DOHH2 (cell line): ENCODE measurements at regions not wholly inside any gene's neighbourhood (a gene's known extent, or its start where the extent isn't known, plus 50 kb on each side); places are given as distances from the start of the nearest gene placed in this dataset.

ENCODE experiments used
- H3F3A ChIP-seq: fragments of 200-600 bp; sonication (generic), shearing (Covaris generic); 2 replicates; pipeline ENCODE4 v1.6.0; 2016; ENCODE audit warnings: antibody characterized with exemption, mild to moderate bottlenecking; ENCODE audit not compliant: control insufficient read depth, insufficient read depth
- H3K27ac ChIP-seq: fragments of 200-600 bp; sonication (generic); 2 replicates; pipeline ENCODE4 v1.5.1; 2014; ENCODE audit warnings: low read depth, mild to moderate bottlenecking, low read length, moderate library complexity
- H3K27me3 ChIP-seq: fragments of 200-600 bp; sonication (generic); 2 replicates; pipeline ENCODE4 v1.6.1; 2014; ENCODE audit warnings: mild to moderate bottlenecking, low read length, mixed read lengths; ENCODE audit not compliant: control insufficient read depth
- H3K36me3 ChIP-seq: fragments of 200-600 bp; sonication (generic); 2 replicates; pipeline ENCODE4 v1.6.1; 2014; ENCODE audit warnings: mild to moderate bottlenecking, low read length, moderate library complexity, mixed read lengths; ENCODE audit not compliant: control insufficient read depth
- H3K4me1 ChIP-seq: fragments of 200-600 bp; sonication (generic); 2 replicates; pipeline ENCODE4 v1.6.1; 2014; ENCODE audit warnings: mild to moderate bottlenecking, low read length, mixed read lengths; ENCODE audit not compliant: control insufficient read depth
- H3K4me2 ChIP-seq: fragments of 200-600 bp; sonication (generic); 2 replicates; pipeline ENCODE4 v1.6.0; 2014; ENCODE audit warnings: mild to moderate bottlenecking, low read length, moderate library complexity
- H3K4me3 ChIP-seq: fragments of 200-600 bp; sonication (generic); 2 replicates; pipeline ENCODE4 v1.5.1; 2014; ENCODE audit warnings: mild to moderate bottlenecking, low read length, mixed read lengths
- H3K79me2 ChIP-seq: fragments of 200-600 bp; sonication (generic); 2 replicates; pipeline ENCODE4 v1.6.1; 2014; ENCODE audit warnings: mild to moderate bottlenecking, low read length, mixed read lengths; ENCODE audit not compliant: control insufficient read depth
- H3K9me2 ChIP-seq: fragments of 200-600 bp; sonication (generic); replicated peaks from 2 replicates; pipeline ENCODE4 v1.6.1; 2014; ENCODE audit warnings: mild to moderate bottlenecking, low read length, mixed read lengths; ENCODE audit not compliant: control insufficient read depth
- H3K9me3 ChIP-seq: fragments of 200-600 bp; sonication (generic); 2 replicates; pipeline ENCODE4 v1.6.1; 2014; ENCODE audit warnings: antibody characterized with exemption, low read length, mixed read lengths; ENCODE audit not compliant: control insufficient read depth, insufficient read depth
- H4K20me1 ChIP-seq: fragments of 200-600 bp; sonication (generic); 2 replicates; pipeline ENCODE4 v1.6.0; 2014; ENCODE audit warnings: low read depth, mild to moderate bottlenecking, antibody characterized with exemption, low read length, moderate library complexity; ENCODE audit not compliant: control insufficient read depth, insufficient read depth
- CTCF ChIP-seq: fragments of 200-600 bp; sonication (generic); IDR thresholded peaks from one replicate; pipeline ENCODE4 v1.5.1; 2014; ENCODE audit warnings: antibody characterized with exemption, mild to moderate bottlenecking, low read depth, low read length; ENCODE audit not compliant: poor library complexity, severe bottlenecking
- EZH2phosphoT487 ChIP-seq: fragments of 200-600 bp; sonication (generic); IDR thresholded peaks from 2 replicates; pipeline ENCODE4 v1.6.1; 2017; ENCODE audit warnings: borderline replicate concordance, mild to moderate bottlenecking, antibody characterized with exemption, low read length, moderate library complexity, mixed read lengths

- Histone ChIP-seq H3K27ac (no peak overlapping the region), H3K79me2 (no peaks in the 10 kb centered on the region), H3K4me2 (no peak overlapping the region), H3K9me3 (no peaks in the 10 kb centered on the region), H4K20me1 (no peaks in the 10 kb centered on the region), H3K9me2 (no peaks in the 10 kb centered on the region), H3K4me3 (no peak overlapping the region), H3K27me3 (no peaks in the 10 kb centered on the region), H3K4me1 (no peaks in the 10 kb centered on the region), H3K36me3 (no peaks in the 10 kb centered on the region), H3F3A (no peaks in the 10 kb centered on the region)
- TF ChIP-seq CTCF (no peak), EZH2phosphoT487 (no peak)
Observed at GRCh38 chr4:111676533-111676932, 468.7 kb upstream of the FAM241A start.

GRCh38 chr4:111678479-111678878 is 466.8 kb upstream of the FAM241A start:
- Histone ChIP-seq H3K27me3 (no peaks in the 10 kb centered on the region), H3K4me1 (no peaks in the 10 kb centered on the region), H3K4me3 (no peak overlapping the region), H3K9me2 (no peaks in the 10 kb centered on the region), H3K9me3 (no peaks in the 10 kb centered on the region), H3F3A (no peaks in the 10 kb centered on the region), H3K79me2 (no peaks in the 10 kb centered on the region), H3K4me2 (no peak overlapping the region), H3K27ac (no peak overlapping the region), H4K20me1 (no peaks in the 10 kb centered on the region), H3K36me3 (no peaks in the 10 kb centered on the region)
- no peak for TF ChIP-seq EZH2phosphoT487
- TF ChIP-seq CTCF: no peak

GRCh38 chr4:111678908-111679307 is 466.3 kb upstream of the FAM241A start:
- no peaks in the 10 kb centered on the region for H3K9me2 ChIP-seq
- H3K9me3 ChIP-seq: no peaks in the 10 kb centered on the region
- no peak overlapping the region for H3K27ac ChIP-seq
- H3F3A ChIP-seq: no peaks in the 10 kb centered on the region
- H3K36me3 ChIP-seq: no peaks in the 10 kb centered on the region
- H4K20me1 ChIP-seq: no peaks in the 10 kb centered on the region
- no peak overlapping the region for H3K4me2 ChIP-seq
- TF ChIP-seq EZH2phosphoT487 (no peak), CTCF (no peak)
- no peaks in the 10 kb centered on the region for H3K4me1 ChIP-seq
- no peaks in the 10 kb centered on the region for H3K27me3 ChIP-seq
- H3K79me2 ChIP-seq: no peaks in the 10 kb centered on the region
- H3K4me3 ChIP-seq: no peak overlapping the region

GRCh38 chr4:111681270-111681669 is 464.0 kb upstream of the FAM241A start:
- Histone ChIP-seq H3K27ac (no peak overlapping the region), H3K27me3 (no peaks in the 10 kb centered on the region), H3K4me3 (no peak overlapping the region), H3K4me2 (no peak overlapping the region), H3K9me3 (no peaks in the 10 kb centered on the region), H3K79me2 (no peaks in the 10 kb centered on the region), H4K20me1 (no peaks in the 10 kb centered on the region), H3K36me3 (no peaks in the 10 kb centered on the region), H3F3A (no peaks in the 10 kb centered on the region), H3K4me1 (no peaks in the 10 kb centered on the region), H3K9me2 (no peaks in the 10 kb centered on the region)
- TF ChIP-seq EZH2phosphoT487: no peak
- no peak for TF ChIP-seq CTCF
